Uterus (tissue), 2 donors: ENCODE measurements at regions not wholly inside any gene's neighbourhood (a gene's known extent, or its start where the extent isn't known, plus 50 kb on each side); places are given as distances from the start of the nearest gene placed in this dataset.

Experiments
- CTCF ChIP-seq, 4 experiments: fragments of 200-600 bp in 2 of 4; fragments of 450-650 bp in 2 of 4; sonication (generic) in 2 of 4; IDR thresholded peaks; one replicate each; pipeline ENCODE4 v1.5.1; 2016 to 2019; ENCODE audit warnings: antibody characterized with exemption in 4 of 4, mild to moderate bottlenecking in 2 of 4, moderate library complexity in 1 of 4
- POLR2A ChIP-seq, 2 donors: fragments of 450-650 bp; IDR thresholded peaks; one replicate each; pipeline ENCODE4 v1.6.1; 2016; ENCODE audit warnings: antibody characterized with exemption in 2 of 2, mild to moderate bottlenecking in 1 of 2, moderate library complexity in 1 of 2

GRCh38 chr5:7000310-7000709 lies 287.1 kb downstream of the TENT4A start:
- TF ChIP-seq POLR2A (IDR thresholded peaks at IDR 0.05), result no peak
- no peak for TF ChIP-seq CTCF (IDR thresholded peaks at IDR 0.05)
